ENCODE measurements at regions not wholly inside any gene's neighbourhood (a gene's known extent, or its start where the extent isn't known, plus 50 kb on each side); places are given as distances from the start of the nearest gene placed in this dataset.

DNA sequence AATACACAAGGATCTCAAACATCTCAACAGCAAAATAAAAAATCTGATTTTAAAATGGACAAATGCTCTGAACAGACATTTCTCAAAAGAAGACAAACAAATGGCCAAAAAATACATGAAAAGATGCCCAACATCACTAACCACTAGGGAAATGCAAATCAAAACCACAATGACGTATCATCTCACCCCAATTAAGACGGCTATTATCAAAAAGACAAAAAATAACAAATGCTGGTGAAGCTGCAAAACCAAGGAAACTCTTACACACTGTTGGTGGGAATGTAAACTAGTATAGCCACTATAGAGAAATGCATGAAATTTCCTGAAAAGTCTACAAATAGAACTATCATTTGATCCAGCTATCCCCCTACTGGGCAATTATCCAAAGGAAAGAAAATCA lies 145.0 kb downstream of the BTG1 start:
- DNase-seq (ENCODE audit: low spot score), result no peak

DNA sequence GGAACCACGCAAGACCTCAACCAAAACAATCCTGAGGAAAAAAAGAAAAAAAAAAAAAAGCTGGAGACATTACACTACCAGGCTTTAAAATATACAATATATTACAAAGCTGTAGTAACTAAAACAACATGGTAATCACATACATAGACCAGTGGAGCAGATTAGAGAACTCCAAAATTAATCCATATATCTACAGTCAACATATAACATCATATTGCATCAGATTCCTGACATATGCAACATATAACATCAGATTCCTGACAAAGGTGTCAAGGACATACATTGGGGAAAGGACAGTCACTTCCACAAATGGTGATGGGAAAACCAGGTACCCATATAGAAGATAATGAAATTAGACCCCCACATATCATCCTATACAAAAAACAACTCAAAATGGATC lies 145.8 kb downstream of the BTG1 start:
- no peak for DNase-seq (ENCODE audit: low spot score)

DNA sequence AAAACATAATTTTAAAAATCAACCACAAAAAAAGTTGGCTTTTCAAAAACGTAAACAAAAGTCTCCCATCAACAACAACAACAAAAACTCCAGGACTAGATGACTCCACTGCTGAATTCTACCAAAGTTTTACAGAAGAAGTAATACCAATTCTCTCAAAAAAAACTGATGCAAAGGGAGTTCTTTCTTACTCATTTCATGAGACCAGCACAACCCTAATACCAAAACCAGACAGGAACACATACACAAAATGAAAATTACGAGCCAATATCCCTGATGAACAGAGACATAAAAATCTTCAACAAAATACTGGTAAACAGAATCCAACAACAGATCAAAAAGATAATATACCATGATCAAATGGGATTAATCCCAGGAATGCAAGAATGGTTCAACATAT lies 147.3 kb downstream of the BTG1 start:
- DNase-seq (ENCODE audit: low spot score), result no peak

DNA sequence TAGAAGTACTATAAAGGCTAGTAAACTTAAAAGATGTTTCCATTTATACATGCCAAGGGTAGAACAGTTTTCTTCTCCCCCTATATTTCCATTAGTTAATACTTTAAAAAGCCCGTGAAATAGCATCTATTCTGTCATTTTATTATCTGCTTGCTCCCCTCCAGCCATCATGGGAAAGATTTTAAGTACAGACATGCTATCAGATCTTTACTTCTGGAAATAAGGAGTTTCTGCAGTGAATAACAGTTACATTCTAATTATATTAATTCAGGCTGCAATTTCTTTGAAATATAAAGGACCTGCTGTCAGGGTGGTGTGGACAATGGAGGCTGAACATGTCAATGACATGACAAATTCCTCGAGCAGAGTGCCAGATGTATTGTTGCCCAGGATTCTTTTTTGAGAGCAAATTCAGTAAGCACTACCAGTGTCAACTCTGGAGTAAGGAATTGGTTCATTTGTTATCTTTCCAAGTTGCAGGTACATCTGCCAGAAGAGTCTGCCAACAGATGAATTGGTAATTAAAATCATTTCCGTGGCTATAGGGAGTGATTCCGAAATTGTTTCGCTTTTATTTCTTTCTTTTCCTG lies 151.3 kb downstream of the BTG1 start:
- DNase-seq (ENCODE audit: low spot score), result no peak

DNA sequence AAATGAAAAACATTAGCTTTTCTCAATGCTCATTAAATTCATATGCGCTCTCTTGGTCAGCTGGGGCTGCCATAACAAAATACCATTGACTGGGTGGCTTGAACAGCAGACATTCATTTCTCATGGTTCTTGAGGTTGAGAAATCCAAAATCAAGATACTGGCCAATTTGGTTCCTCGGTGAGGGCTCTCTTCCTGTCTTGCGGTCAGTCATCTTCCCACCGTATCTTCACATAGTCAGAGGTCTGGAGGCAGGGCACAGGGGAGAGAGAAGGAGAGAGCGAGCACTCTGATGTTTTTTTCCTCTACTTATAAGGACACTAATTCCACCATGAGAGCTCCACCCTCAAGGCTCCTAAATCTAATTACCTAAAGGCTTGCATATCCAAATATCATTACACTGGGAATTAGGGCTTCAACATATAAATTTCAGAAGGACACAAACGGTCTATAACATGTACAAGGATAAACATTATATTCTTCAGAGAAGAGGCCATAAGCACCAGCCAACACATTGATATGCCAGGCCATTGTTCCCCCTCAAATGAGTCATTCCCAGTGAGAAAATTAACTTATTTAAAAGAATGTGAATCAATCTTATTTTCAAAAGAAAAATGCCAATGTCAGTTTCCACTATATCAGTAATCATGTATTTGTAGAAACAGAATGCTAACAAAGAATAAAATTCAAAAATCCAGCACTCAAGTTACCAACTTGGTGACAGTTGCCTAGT lies 152.2 kb downstream of the BTG1 start:
- DNase-seq (ENCODE audit: low spot score), result no peak

DNA sequence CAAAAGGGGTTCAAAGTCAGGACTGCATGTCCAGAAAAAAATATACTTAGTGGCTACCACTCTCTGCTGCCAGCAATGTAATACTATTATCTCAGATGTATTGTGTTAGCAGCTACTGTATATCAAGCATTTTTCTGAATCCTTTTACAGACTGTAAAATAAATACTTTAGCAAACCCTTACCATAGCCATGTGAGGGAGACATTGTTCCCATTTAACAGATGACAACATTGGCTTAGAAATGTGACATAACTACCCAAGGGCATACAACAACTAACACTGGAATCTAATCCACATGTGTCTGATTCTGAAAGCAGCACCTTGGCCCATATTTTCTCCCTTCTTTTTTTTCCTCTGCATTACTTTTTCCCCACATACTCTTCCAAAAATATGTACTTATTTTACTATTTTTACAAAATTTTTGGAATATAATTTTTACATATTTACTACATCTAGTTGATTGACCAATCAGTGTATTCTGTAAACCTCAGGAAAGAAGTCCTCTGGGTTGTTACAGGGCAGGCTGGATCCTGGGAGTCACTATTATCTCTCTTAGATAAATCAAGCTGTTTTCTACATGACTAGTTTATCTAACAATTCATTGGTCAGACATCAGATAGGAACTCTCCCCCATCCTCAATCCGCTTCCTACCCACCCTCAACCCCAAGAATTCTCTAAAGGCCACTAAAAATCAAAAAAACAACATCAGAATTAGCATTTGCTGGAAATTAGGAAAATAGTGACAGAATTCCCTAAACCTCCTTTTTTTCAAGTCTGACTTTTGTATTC lies 154.1 kb downstream of the BTG1 start:
- DNase-seq (ENCODE audit: low spot score), result no peak

DNA sequence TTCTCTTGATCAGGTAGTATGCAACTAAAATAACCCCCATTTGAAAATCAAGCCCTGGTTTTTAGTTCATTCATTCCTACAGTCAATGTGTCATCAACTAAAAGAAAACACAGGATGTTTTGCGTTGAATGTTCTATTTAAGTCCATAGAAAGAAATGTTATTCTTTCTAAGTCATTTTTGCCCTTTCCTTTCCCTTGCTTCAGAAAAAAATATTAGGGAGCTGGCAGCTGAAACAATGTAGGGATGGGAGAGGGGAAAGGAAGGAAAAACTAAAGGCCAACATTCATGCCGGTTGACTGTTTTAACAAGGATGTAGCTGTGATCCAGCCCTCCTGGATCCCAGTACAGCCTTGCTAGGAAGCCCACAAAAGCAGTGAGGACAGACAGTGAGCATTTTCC lies 155.1 kb downstream of the BTG1 start:
- no peak for DNase-seq (ENCODE audit: low spot score)

DNA sequence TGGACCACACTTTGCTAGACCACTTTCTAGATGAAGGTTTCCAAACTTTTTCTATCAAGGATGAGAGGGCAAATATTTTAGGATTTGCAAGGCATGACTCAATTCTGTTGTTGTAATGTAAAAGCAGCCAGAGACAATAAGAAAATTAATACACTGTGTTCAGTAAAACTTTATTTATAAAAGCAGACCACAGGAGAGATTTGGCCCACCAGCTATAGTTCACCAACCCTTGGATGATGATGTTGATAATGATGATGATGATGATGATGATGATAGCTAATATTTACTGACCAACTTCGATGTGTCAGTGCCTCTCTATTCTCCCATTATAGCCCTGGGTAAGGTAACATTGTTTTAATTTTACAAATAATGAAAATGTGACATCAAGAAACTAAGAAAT lies 156.5 kb downstream of the BTG1 start:
- DNase-seq (ENCODE audit: low spot score), result no peak

DNA sequence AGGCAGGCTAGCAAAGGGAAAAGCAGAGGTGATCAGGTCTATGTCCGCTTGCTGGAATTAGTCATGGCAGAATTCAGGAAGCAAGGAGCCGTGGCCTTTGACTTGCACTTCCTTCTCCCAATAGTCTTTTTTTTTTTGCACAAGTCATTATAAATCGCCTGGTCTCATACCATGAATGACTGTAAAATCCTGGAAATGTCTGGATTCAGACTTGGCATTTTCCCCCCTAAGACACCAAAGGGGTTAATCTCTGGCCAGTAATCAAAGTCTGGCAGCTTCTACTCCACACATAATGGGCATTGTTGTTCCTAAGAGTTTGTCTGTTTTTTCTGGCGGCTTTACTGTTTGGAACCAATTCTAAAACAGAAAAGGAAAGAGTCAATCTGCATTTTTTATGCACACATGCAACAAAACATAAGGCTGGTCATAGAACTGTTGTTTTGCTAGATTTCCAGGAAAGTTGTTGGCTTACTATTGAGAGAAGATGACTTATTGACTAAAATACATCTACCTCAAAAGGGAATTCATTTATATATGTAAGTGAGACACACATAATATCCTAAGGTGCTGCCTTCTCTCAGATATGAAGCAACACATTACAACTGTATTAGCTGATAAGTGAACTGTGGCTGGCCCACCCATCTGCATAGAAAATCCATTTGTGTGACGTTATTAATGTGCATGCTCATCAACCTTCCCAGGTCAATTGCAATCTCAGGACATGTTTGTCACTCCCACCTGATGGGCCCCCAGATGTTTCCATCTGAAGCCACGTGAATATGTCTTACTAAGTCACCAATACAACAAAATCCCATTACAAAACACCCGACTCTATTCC lies 157.3 kb downstream of the BTG1 start:
- DNase-seq (ENCODE audit: low spot score), result peak; percentile 21

DNA sequence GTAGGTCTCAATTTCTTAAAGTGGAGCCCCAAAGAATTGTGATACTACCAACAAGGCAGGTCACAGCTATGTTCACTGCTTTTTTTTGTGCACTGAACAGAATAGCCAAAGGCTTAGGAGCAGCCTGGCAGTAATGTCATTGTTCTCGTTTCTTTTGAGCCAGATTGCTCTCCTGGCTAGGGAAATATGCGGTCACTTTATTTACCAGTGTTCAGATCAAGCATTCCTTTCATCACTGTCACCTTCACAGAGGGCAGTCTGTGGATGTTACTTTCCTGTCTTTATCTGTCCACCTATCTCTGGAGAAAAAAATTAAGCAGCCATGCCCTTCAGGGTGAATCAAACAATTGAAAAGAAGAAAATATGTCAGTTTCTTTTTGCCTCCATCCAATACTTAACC lies 159.6 kb downstream of the BTG1 start:
- no peak for DNase-seq (ENCODE audit: low spot score)

DNA sequence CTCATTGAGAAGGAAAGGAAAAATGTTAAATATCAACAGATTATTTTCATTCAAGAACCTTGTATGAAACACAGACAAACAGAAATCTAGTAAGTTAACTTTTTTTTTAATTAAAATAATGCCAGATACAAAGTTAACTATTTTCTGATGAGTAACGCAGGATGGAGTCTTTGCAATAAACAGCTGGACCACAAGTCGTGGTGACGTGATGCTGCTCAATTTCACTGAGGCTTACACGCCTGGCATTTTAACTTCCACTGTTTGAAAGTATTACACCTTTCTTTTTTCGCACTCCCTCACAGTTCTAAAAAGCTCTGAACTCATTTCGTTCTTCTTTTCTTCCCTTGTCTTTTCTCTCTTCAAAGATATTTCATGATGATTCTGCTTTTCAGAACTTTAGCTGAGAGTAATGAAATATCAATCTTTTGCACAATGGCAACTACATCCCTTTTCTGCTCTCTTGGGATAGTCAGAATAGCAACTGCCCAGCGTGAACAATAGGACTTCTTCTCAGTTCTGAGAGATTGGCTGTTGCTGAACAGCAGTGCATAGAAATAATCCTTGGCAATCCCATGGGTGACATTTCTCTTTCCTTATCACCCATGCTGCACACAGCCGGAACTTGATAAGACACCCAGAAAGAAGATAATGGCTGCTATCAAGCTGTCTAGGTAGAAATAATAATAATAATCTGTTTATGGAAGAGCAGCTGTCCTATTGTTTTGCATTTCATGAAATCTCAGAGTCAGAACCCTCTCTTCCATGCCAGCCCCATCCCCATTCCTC lies 160.5 kb downstream of the BTG1 start:
- no peak for DNase-seq (ENCODE audit: low spot score)

DNA sequence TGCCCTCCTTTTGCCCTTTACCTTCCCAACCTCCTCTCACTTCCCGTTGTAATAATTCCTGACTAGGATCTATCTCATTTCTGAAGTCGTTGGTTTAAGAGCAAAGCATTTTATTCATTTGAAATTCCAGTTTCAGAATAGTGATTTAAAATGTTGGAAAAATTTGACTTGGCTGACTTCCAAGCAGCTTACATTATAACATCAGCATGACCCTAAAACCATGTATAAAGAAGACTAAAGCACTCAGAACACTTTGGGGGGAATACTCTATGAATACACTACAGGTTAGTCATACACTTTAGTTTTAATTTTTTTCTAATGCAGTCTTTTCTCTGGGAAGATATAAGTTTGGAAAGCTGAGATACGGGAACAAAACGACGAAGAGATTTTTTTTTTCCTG lies 161.1 kb downstream of the BTG1 start:
- no peak for DNase-seq (ENCODE audit: low spot score)

DNA sequence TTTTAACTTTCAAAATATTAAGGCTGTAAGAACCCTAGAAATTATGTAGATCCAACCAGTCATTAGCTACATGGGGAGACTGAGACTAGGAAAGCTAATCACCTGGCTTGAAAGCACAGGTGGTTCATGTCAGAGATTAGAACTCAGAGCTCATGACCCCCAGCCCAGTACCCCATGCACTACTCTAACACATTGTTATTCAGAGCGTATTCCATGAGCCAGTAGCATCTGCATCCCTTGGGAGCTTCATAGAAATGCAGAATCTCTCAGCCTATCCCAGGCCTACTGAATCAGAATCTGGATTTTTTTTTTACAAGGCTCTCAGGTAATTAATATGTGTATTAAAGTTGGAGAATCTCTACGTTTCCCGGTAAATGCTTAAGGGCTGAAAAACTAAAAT lies 161.7 kb downstream of the BTG1 start:
- no peak for DNase-seq (ENCODE audit: low spot score)

DNA sequence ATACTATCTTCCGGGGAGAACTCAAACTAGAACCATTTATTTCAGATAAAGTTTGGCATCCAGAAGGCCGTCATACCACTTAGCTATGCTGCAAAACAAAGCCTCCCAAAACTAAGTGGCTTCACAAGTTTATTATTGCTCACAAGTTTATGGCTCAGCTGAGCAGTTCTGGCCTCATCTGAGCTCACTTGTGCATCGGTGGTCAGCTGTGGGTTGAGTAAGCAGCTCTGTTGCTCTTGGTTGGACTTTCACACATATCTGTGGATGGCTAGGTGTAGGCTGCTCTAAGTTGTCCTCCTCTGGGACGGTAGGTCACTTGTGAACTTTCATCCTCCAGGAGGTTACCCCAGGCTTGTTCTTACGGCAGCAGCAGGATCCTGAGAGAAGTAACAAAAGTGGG lies 162.7 kb downstream of the BTG1 start:
- no peak for DNase-seq (ENCODE audit: low spot score)

DNA sequence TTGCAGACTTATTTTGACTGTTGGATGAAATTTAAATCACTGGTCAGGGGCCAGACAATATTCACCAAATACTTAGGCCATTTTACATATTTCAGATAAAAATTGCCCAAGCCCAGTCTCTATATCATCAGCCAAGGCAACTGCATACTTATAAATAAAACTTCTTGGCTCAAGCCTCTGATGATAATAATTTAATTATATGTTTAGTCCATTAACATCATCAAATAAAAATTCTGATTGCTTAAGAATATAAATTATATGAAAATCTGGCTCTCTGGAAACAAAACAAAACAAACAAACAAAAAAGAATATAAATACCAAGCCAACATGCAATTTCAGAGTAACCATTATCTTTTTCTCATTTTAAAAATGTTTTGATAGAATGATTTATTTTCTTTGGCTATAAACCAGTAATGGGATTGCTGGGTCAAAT lies 165.2 kb downstream of the BTG1 start:
- no peak for DNase-seq (ENCODE audit: low spot score)

DNA sequence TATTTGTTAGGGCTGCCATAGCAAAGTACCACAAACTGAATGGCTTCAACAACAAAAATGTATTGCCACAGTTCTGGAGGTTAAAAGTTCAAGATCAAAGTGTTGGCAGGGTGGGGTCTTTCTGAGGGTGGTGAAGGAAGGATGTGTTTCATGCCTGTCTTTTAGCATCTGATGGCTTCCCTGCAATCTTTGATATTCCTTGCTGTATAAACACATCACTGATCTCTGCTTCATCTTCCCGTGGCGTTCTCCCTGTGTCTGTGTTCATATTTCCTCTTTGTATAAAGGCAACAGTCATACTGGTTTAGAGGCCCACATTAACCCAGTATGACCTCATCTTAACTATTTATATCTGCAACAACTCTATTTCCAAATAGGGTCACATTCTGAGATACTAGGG lies 167.5 kb downstream of the BTG1 start:
- DNase-seq (ENCODE audit: low spot score), result no peak

DNA sequence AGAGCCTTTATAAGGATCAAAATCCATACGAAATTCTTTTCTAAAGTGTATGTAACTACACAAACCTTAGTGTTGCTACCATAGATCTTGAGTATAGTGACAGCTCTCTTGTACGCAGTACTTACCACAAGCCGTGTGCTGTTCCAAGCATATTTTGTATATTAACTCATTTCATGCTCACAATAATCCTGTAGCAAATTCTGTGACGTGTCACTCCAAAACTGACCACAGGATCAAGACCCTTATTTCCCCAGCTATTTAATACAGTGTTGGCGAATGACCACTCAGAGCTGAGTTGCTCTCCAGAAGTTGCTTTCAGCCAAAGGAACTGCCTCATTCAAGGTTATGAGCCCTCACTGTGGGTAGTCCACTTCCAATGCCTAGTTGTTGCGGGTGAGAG lies 169.8 kb downstream of the BTG1 start:
- DNase-seq (ENCODE audit: low spot score), result no peak

DNA sequence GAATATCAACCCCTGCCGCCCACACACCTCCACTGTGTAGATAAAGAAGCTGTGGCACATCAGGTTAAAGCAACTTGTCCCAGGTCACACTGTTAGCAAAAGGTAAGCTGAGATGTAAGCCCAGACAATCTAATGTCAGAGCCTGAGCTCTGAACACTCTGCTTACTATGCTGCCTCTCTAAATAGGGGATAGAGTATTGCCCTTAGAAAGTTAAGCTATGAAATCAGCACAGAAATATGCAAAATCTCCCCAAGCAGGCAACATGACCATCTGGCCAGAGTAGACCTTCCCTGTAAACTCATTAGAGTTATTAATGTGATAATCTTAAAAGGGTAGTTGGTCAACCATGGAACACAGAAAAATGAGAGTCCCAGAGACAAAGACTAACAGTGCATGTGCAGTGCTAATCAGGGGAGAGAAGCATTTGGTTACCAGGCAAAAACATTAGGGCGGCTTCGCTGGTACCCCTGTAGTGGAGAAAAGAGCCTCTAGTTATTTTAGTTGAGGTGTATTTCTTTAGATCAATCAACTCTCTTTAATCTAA lies 171.0 kb downstream of the BTG1 start:
- no peak for DNase-seq (ENCODE audit: low spot score)

DNA sequence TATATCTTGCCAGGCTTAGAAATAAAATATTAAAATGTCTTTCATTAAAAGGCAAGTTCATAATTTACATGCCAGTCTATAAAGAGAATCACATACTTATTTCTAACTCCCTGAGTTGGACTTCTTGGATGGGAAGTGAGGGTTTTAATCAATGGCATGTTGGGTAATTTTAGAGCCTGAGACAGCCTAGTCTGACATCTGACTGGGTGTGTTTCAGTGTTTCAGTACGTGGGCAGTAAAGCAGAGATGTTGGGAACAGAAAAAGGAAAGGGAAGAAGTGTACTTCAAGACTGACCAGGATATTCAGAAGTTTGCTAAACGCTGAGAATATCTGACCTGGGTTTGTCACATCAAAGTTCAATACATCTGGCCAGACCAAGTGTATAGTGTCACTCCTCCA lies 171.8 kb downstream of the BTG1 start:
- DNase-seq (ENCODE audit: low spot score), result no peak

DNA sequence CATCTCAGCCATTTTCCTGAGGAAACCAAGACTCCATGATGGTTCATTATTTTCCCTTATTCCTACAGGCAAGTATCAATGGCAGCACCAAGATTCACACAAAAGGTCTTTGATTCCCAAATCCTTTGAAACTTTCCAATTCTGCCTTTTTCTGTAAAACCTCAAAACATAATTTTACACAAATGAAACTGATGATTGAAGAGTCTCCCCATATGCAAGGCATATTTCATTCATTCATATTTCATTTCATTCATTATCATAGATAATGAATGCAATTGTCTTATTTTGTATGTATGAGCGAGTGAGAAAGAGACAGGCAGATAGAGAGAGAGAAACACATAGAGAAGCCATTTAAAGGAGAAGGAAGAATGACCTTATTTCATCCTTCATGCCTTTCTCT lies 172.8 kb downstream of the BTG1 start:
- no peak for DNase-seq (ENCODE audit: low spot score)

DNA sequence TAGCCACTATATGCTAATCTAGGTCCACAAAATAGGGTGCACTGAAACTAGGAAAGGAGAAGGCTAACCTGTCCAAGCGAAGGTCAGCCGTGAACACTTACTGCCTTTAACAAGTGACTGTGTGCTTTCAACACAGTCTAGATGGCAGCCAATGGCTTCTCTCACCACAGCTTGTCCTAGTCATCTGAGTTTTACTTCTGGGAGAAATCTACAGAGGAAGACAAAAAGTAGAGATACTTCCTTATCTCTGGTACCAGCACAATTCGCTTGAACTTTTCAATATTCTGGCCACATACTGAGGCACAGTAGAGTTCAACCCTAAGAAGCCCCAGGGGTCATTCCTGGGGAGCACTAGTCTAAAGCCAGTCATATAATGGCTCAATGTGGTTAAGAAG lies 176.9 kb downstream of the BTG1 start:
- DNase-seq (ENCODE audit: low spot score), result no peak

Measured in putamen (tissue), 1 donor.